RWPE2 (cell line): ENCODE measurements at regions not wholly inside any gene's neighbourhood (a gene's known extent, or its start where the extent isn't known, plus 50 kb on each side); places are given as distances from the start of the nearest gene placed in this dataset.

Source experiments
- ATAC-seq: fragments of 200-7000 bp; cut with Tn5 transposase; 3 replicates; pipeline ENCODE4 v1.9.1; 2021; ENCODE audit warnings: low read depth
- DNase-seq: peaks from one replicate; pipeline ENCODE4 v3.0.0-alpha.2; 2020; ENCODE audit warnings: low spot score
- H3K27ac ChIP-seq: fragments of 450-650 bp; 2 replicates; pipeline ENCODE4 v1.5.1; 2017; ENCODE audit warnings: mild to moderate bottlenecking; ENCODE audit not compliant: poor library complexity, severe bottlenecking
- H3K27me3 ChIP-seq: fragments of 250-450 bp; sonication (Bioruptor Pico); 2 replicates; pipeline ENCODE4 v1.5.1; 2021; ENCODE audit warnings: mild to moderate bottlenecking, moderate library complexity; ENCODE audit not compliant: insufficient read depth, poor library complexity, severe bottlenecking
- H3K36me3 ChIP-seq: fragments of 250-450 bp; sonication (Bioruptor Pico); 2 replicates; pipeline ENCODE4 v1.5.1; 2020; ENCODE audit warnings: low read depth, mild to moderate bottlenecking, moderate library complexity
- H3K4me1 ChIP-seq: fragments of 250-450 bp; sonication (Bioruptor Pico); 2 replicates; pipeline ENCODE4 v1.5.1; 2021; ENCODE audit warnings: mild to moderate bottlenecking, moderate library complexity; ENCODE audit not compliant: insufficient read depth, poor library complexity, severe bottlenecking
- H3K4me3 ChIP-seq: fragments of 250-450 bp; sonication (Bioruptor Pico); 2 replicates; pipeline ENCODE4 v1.5.1; 2021; ENCODE audit warnings: mild to moderate bottlenecking, moderate library complexity; ENCODE audit not compliant: severe bottlenecking
- H3K9me3 ChIP-seq: fragments of 250-450 bp; sonication (Bioruptor Pico); 2 replicates; pipeline ENCODE4 v1.5.1; 2021; ENCODE audit warnings: mild to moderate bottlenecking, moderate library complexity; ENCODE audit not compliant: severe bottlenecking
- TF ChIP-seq, protein P1 (sequence below): fragments of 450-650 bp; IDR thresholded peaks from one replicate; pipeline ENCODE4 v1.5.1; 2017; ENCODE audit warnings: mild to moderate bottlenecking, moderate library complexity; ENCODE audit not compliant: poor library complexity, severe bottlenecking

DNA sequence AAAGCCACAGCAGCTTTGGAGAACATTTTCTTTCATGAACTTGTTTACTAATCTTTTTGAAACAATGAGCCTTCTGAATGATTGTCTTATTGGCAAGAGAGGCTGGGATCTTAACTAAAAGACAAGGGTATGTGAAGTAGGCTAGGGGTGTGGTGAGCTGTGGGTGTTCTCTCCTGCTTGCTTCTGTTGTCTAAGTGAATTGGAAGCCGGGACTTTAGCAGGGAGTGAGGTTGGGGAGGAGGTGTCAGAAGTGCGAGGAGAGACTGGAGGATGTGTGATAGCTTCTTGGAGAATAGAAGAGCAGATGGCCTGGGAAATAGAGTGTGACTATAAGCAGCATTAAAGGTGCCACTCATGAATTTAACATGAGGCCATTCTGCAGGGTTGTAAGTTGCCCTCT lies 562.8 kb downstream of the UTRN start:
- H3K27me3 ChIP-seq: no peaks in the 10 kb centered on the region
- TF ChIP-seq, protein P1, sequence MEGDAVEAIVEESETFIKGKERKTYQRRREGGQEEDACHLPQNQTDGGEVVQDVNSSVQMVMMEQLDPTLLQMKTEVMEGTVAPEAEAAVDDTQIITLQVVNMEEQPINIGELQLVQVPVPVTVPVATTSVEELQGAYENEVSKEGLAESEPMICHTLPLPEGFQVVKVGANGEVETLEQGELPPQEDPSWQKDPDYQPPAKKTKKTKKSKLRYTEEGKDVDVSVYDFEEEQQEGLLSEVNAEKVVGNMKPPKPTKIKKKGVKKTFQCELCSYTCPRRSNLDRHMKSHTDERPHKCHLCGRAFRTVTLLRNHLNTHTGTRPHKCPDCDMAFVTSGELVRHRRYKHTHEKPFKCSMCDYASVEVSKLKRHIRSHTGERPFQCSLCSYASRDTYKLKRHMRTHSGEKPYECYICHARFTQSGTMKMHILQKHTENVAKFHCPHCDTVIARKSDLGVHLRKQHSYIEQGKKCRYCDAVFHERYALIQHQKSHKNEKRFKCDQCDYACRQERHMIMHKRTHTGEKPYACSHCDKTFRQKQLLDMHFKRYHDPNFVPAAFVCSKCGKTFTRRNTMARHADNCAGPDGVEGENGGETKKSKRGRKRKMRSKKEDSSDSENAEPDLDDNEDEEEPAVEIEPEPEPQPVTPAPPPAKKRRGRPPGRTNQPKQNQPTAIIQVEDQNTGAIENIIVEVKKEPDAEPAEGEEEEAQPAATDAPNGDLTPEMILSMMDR: no peak
- no peaks in the 10 kb centered on the region for H3K4me1 ChIP-seq
- H3K9me3 ChIP-seq: no peaks in the 10 kb centered on the region
- no peak for DNase-seq
- H3K27ac ChIP-seq: no peak overlapping the region
- H3K36me3 ChIP-seq: peaks cover 4% of the 10 kb centered on the region; the same call in 1 of the 2 replicates
- no peak overlapping the region for H3K4me3 ChIP-seq
- ATAC-seq: no peak

- no peak overlapping the region for H3K27ac ChIP-seq
- no peaks in the 10 kb centered on the region for H3K9me3 ChIP-seq
- TF ChIP-seq, protein P1: no peak
- no peak overlapping the region for H3K4me3 ChIP-seq
- H3K36me3 ChIP-seq: peaks cover 4% of the 10 kb centered on the region; the same call in 1 of the 2 replicates
- H3K27me3 ChIP-seq: no peaks in the 10 kb centered on the region
- H3K4me1 ChIP-seq: no peaks in the 10 kb centered on the region
- DNase-seq (no peak), ATAC-seq (no peak)
These were observed 564.8 kb downstream of the UTRN start for GRCh38 chr6:144849920-144850319.

GRCh38 chr6:144853603-144854002 lies 568.5 kb downstream of the UTRN start:
- DNase-seq (no peak), ATAC-seq (no peak)
- H3K27me3 ChIP-seq: no peaks in the 10 kb centered on the region
- peaks cover 4% of the 10 kb centered on the region; the same call in 1 of the 2 replicates for H3K36me3 ChIP-seq
- no peaks in the 10 kb centered on the region for H3K9me3 ChIP-seq
- H3K4me3 ChIP-seq: no peak overlapping the region
- H3K4me1 ChIP-seq: no peaks in the 10 kb centered on the region
- TF ChIP-seq, protein P1: no peak
- H3K27ac ChIP-seq: no peak overlapping the region

DNA sequence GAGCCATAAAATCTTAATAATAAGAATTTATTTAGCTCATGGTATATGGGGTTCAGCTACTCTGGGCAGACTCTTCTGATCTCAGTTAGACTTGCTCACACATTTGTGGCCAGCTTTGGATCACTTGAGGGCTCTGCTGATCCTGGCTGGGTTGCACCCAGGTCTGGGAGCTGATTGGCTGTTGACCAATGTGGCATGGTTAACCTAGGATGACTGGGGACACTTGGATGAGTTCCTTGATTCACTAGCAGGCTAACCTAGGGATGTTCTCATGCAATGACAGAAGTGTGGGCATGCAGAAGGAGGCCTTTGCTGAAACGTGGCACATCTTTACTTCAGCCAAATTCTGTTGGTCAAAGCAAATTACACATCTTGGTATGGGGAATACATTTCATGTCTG lies 569.5 kb downstream of the UTRN start:
- Histone ChIP-seq H3K27ac (no peak overlapping the region), H3K36me3 (peaks cover 4% of the 10 kb centered on the region; the same call in 1 of the 2 replicates), H3K27me3 (no peaks in the 10 kb centered on the region), H3K4me1 (no peaks in the 10 kb centered on the region), H3K9me3 (no peaks in the 10 kb centered on the region), H3K4me3 (no peak overlapping the region)
- no peak for DNase-seq
- ATAC-seq: no peak
- TF ChIP-seq, protein P1: no peak

DNA sequence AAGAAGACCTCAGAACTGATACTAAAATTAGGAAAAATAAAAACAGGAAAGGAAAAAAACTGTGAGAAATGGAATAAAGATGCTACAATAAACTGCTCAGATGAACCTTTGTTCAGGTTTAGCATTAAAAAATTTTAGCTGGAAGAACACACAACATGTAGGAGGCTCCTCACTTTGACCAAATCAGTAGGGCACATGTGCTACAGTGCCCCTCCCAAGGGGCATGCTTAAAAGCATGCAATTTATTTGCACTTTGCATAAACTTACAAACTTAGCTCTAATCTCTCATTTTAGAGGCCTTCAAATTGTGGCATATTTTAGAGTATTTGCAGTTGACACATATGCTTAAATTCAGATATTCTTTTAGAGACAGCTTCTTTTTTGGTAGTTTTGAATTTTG lies 570.2 kb downstream of the UTRN start:
- Histone ChIP-seq H3K4me3 (no peak overlapping the region), H3K27me3 (no peaks in the 10 kb centered on the region), H3K27ac (no peak overlapping the region), H3K4me1 (no peaks in the 10 kb centered on the region), H3K36me3 (peaks cover 4% of the 10 kb centered on the region; the same call in 1 of the 2 replicates), H3K9me3 (no peaks in the 10 kb centered on the region)
- TF ChIP-seq, protein P1: no peak
- DNase-seq: no peak
- no peak for ATAC-seq
